ENCODE measurements at regions not wholly inside any gene's neighbourhood (a gene's known extent, or its start where the extent isn't known, plus 50 kb on each side); places are given as distances from the start of the nearest gene placed in this dataset.

DNA sequence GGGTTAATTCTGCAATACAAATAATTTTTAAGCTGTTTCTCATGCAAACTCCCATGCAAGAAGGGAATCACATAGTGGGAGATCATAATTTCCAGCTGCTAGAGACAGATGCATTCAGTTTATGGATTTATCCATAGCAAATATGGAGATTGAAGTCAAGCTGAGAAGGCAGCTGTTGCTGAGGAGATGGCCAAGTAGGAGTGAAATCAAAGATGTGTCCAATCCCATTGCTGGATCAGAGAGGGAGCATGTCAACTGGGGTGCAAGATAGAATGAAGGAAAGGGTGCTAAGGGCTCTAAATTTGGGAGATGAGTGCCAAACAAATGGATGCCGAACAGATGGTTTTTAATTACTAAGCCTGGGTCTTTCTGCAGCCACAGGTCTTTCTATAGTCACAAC lies 504.5 kb downstream of the NFIB start:
- Histone ChIP-seq H3K4me3 (ENCODE audit: low read length in 3 of 3) (no peak overlapping the region), H3K27me3 (ENCODE audit: control insufficient read depth, insufficient read depth, low read length) (no peaks in the 10 kb centered on the region), H3K9me3 (ENCODE audit: control insufficient read depth in 2 of 3, insufficient read depth in 1 of 3, low read length in 3 of 3) (no peaks in the 10 kb centered on the region), H3K27ac (ENCODE audit: low read depth in 2 of 2, low read length in 2 of 2) (no peak overlapping the region), H3K36me3 (ENCODE audit: control insufficient read depth in 2 of 3, insufficient read depth in 3 of 3, low read length in 3 of 3) (no peaks in the 10 kb centered on the region), H3K9ac (ENCODE audit: low read length in 3 of 3) (no peak overlapping the region), H3K4me1 (ENCODE audit: control insufficient read depth in 2 of 3, insufficient read depth in 2 of 3, low read depth in 1 of 3, low read length in 3 of 3) (no peaks in the 10 kb centered on the region)
- TF ChIP-seq CTCF (IDR thresholded peaks at IDR 0.05; ENCODE audit: borderline replicate concordance, extremely low read depth, insufficient read depth): no peak
- intact Hi-C loops (cut with DNase I): no loop called here
- FAIRE-seq (no peak), DNase-seq (no peak)

GRCh38 chr9:13807118-13807517 lies 506.8 kb downstream of the NFIB start:
- Histone ChIP-seq H3K9ac (ENCODE audit: low read length in 3 of 3) (no peak overlapping the region), H3K4me1 (ENCODE audit: control insufficient read depth in 2 of 3, insufficient read depth in 2 of 3, low read depth in 1 of 3, low read length in 3 of 3) (no peaks in the 10 kb centered on the region), H3K27me3 (ENCODE audit: control insufficient read depth, insufficient read depth, low read length) (no peaks in the 10 kb centered on the region), H3K36me3 (ENCODE audit: control insufficient read depth in 2 of 3, insufficient read depth in 3 of 3, low read length in 3 of 3) (no peaks in the 10 kb centered on the region), H3K9me3 (ENCODE audit: control insufficient read depth in 2 of 3, insufficient read depth in 1 of 3, low read length in 3 of 3) (no peaks in the 10 kb centered on the region), H3K4me3 (ENCODE audit: low read length in 3 of 3) (no peak overlapping the region), H3K27ac (ENCODE audit: low read depth in 2 of 2, low read length in 2 of 2) (no peak overlapping the region)
- DNase-seq: no peak
- no peak for TF ChIP-seq CTCF (IDR thresholded peaks at IDR 0.05; ENCODE audit: borderline replicate concordance, extremely low read depth, insufficient read depth)
- intact Hi-C loops (cut with DNase I): no loop called here
- no peak for FAIRE-seq

DNA sequence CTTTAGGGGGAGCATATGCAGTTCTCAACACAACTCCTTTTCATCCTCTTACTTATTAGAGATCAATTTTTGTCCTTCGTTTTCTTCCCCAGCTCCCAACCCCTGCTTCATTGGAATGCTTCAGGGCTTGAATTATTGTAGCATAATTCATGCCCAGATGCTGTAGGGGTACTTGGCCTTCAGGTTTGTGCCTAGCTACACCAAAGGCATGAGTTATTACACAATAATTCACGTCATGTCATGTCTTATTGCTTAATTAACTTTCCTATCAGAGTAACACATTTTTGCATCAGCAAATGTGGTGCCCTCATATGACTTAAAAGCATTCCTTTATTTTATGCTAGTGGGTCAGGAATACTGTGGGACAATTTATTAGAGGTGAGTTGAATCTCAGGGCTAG lies 507.2 kb downstream of the NFIB start:
- no peak for DNase-seq
- TF ChIP-seq CTCF (IDR thresholded peaks at IDR 0.05; ENCODE audit: borderline replicate concordance, extremely low read depth, insufficient read depth): no peak
- H3K9ac ChIP-seq (ENCODE audit: low read length in 3 of 3): no peak overlapping the region
- no peaks in the 10 kb centered on the region for H3K4me1 ChIP-seq (ENCODE audit: control insufficient read depth in 2 of 3, insufficient read depth in 2 of 3, low read depth in 1 of 3, low read length in 3 of 3)
- H3K27ac ChIP-seq (ENCODE audit: low read depth in 2 of 2, low read length in 2 of 2): no peak overlapping the region
- no peak overlapping the region for H3K4me3 ChIP-seq (ENCODE audit: low read length in 3 of 3)
- no peak for FAIRE-seq
- H3K36me3 ChIP-seq (ENCODE audit: control insufficient read depth in 2 of 3, insufficient read depth in 3 of 3, low read length in 3 of 3): no peaks in the 10 kb centered on the region
- no peaks in the 10 kb centered on the region for H3K9me3 ChIP-seq (ENCODE audit: control insufficient read depth in 2 of 3, insufficient read depth in 1 of 3, low read length in 3 of 3)
- H3K27me3 ChIP-seq (ENCODE audit: control insufficient read depth, insufficient read depth, low read length): no peaks in the 10 kb centered on the region
- intact Hi-C loops (cut with DNase I): no loop called here

DNA sequence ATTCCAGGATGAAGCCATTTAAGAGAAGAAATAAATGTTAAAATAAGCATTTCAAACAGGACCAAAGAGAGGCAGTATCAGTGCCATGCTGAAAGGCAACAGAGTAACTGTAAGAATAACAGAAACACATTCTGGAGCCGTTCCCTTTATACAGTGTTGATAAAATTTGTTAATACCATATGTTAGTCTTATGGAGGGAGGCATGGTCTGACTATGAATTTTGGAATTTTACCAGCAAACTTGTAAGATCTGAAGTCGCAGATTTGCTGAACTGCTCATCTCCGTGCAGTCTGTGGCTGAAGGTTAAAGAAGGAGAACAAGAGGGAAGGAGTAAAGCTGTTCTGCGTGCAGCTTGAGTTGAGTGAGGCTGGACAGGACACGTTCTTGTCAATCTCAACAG lies 508.4 kb downstream of the NFIB start:
- Histone ChIP-seq H3K9me3 (ENCODE audit: control insufficient read depth in 2 of 3, insufficient read depth in 1 of 3, low read length in 3 of 3) (no peaks in the 10 kb centered on the region), H3K27me3 (ENCODE audit: control insufficient read depth, insufficient read depth, low read length) (no peaks in the 10 kb centered on the region), H3K4me1 (ENCODE audit: control insufficient read depth in 2 of 3, insufficient read depth in 2 of 3, low read depth in 1 of 3, low read length in 3 of 3) (no peaks in the 10 kb centered on the region), H3K4me3 (ENCODE audit: low read length in 3 of 3) (no peak overlapping the region), H3K36me3 (ENCODE audit: control insufficient read depth in 2 of 3, insufficient read depth in 3 of 3, low read length in 3 of 3) (no peaks in the 10 kb centered on the region), H3K27ac (ENCODE audit: low read depth in 2 of 2, low read length in 2 of 2) (no peak overlapping the region), H3K9ac (ENCODE audit: low read length in 3 of 3) (no peak overlapping the region)
- DNase-seq (no peak), FAIRE-seq (no peak)
- intact Hi-C loops (cut with DNase I): no loop called here
- TF ChIP-seq CTCF (IDR thresholded peaks at IDR 0.05; ENCODE audit: borderline replicate concordance, extremely low read depth, insufficient read depth): no peak

All from kidney (tissue), 13 donors.